Motor neuron (in vitro differentiated cells): ENCODE measurements at regions not wholly inside any gene's neighbourhood (a gene's known extent, or its start where the extent isn't known, plus 50 kb on each side); places are given as distances from the start of the nearest gene placed in this dataset.

Experiments
- ATAC-seq, 8 experiments: fragments of 200-7000 bp; cut with Tn5 transposase; replicated peaks in 6 of 8; 2 replicates each; pipeline ENCODE4 v1.8.0; 2021; ENCODE audit warnings: mild to moderate bottlenecking in 8 of 8, moderate library complexity in 8 of 8
- H3K27ac ChIP-seq, 2 donors: fragments of 250-450 bp; sonication (Bioruptor Pico); 2 replicates each; pipeline ENCODE4 v1.9.0; 2021; ENCODE audit warnings: antibody characterized with exemption in 2 of 2, mild to moderate bottlenecking in 2 of 2, moderate library complexity in 1 of 2
- H3K4me1 ChIP-seq, 2 donors: fragments of 250-450 bp; sonication (Bioruptor Pico); replicated peaks in 1 of 2; 2 replicates each; pipeline ENCODE4 v1.6.1; 2021; ENCODE audit warnings: antibody characterized with exemption in 2 of 2, mild to moderate bottlenecking in 2 of 2, moderate library complexity in 1 of 2
- H3K4me3 ChIP-seq, 5 donors: fragments of 250-450 bp; sonication (Bioruptor Pico); 2 replicates each; pipeline ENCODE4 v1.9.0; 2021; ENCODE audit warnings: antibody characterized with exemption in 5 of 5, mild to moderate bottlenecking in 5 of 5, moderate library complexity in 4 of 5
- WGBS, 10 experiments: fragments of 450-650 bp; shearing (Covaris generic); methylation state at CpG; one replicate each; pipeline ENCODE4 v1.0.0; 2022; 5-methylcytosine and 5-hydroxymethylcytosine counted together
- in situ Hi-C, 9 experiments: fragments of 400-800 bp; cut with MboI; loops; one replicate each; pipeline ENCODE4 v1.15.0; 2021; ENCODE audit warnings: low sequenced_read_pairs in 9 of 9, low pct_unique_long_range_greater_than_20kb in 2 of 9; ENCODE audit not compliant: unreplicated experiment in 9 of 9

GRCh38 chr3:99211309-99211708, 309.8 kb upstream of the DCBLD2 start:
- WGBS, 10 experiments, result 71 to 100% (median 81%) methylated on average over 1 to 2 of the region's 2 CpGs; no CpG with 5 or more reads in 2 of the 10 experiments
- in situ Hi-C loops, result no loop called here
- ATAC-seq, result no peak
- Histone ChIP-seq H3K4me1 (no peaks in the 10 kb centered on the region), H3K4me3 (no peak overlapping the region), H3K27ac (no peak overlapping the region)

- Histone ChIP-seq H3K27ac (no peak overlapping the region), H3K4me3 (no peak overlapping the region), H3K4me1 (no peaks in the 10 kb centered on the region)
- in situ Hi-C loops, result loop anchor here in 1 of 9 experiments (25.0 kb wide), 1 partner anchor 187 kb away; no protein-coding TSS in a partner anchor
- 0 to 100% (median 76%) methylated on average over 2 to 3 of the region's 3 CpGs for WGBS, 10 experiments
- ATAC-seq, result no peak
These were observed 297.5 kb upstream of the DCBLD2 start for GRCh38 chr3:99199021-99199420.

GRCh38 chr3:99191186-99191585, 289.7 kb upstream of the DCBLD2 start:
- in situ Hi-C loops, result loop anchor here in 1 of 9 experiments (25.0 kb wide), 1 partner anchor 179 kb away; no protein-coding TSS in a partner anchor

DNA sequence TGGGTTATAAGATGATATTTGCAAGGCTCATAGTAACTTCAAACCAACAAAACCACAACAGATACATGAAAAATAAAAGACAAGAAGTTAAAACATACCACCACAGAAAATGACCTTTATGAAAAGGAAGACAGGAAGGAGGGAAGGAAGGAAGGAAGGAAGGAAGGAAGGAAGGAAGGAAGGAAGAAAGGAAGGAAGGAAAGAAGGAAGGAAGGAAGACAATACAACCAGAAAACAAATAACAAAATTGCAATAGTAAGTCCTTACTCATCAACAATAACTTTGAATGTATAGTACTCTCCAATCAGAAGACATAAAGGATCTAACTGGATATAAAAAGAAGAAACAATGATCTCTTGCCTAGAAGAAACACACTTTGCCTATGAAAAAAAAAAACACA, 287.4 kb upstream of the DCBLD2 start:
- no peak overlapping the region for H3K4me3 ChIP-seq
- in situ Hi-C loops, result loop anchor here in 1 of 9 experiments (25.0 kb wide), 1 partner anchor 177 kb away; no protein-coding TSS in a partner anchor
- no peak for ATAC-seq
- no peak overlapping the region for H3K27ac ChIP-seq
- H3K4me1 ChIP-seq, result no peaks in the 10 kb centered on the region

More at GRCh38 chr3:99191186-99191585, 289.7 kb upstream of the DCBLD2 start:
- 80 to 100% (median 88%) methylated on average over 1 to 2 of the region's 3 CpGs; no CpG with 5 or more reads in 4 of the 10 experiments for WGBS, 10 experiments
- no peaks in the 10 kb centered on the region for H3K4me1 ChIP-seq
- no peak overlapping the region for H3K27ac ChIP-seq
- no peak overlapping the region for H3K4me3 ChIP-seq
- ATAC-seq, result no peak

DNA sequence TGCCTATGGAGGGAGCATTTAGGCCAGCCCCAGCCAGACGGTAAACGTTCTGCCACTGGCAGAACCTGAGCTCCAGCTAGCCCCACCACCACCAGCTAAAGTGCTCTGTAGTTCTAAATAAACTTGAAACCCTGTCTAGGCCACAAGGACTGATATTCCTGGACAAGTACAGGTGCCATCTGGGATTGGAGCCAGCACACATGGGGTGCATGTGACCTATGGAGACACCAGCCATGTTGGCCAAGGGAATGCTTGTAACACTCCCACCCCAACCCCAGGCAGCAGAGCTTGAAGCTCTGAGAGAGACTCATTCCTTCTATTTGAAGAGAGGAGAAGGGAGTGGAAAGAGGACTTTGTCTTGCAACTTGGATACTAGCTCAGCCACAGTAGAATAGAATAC, 284.5 kb upstream of the DCBLD2 start:
- Histone ChIP-seq H3K27ac (no peak overlapping the region), H3K4me3 (no peak overlapping the region), H3K4me1 (no peaks in the 10 kb centered on the region)
- 100% methylated on average over 2 of the region's 2 CpGs; no CpG with 5 or more reads in 7 of the 10 experiments for WGBS, 10 experiments
- in situ Hi-C loops, result loop anchor here in 1 of 9 experiments (25.0 kb wide), 1 partner anchor 174 kb away; no protein-coding TSS in a partner anchor
- no peak for ATAC-seq

- no peak for ATAC-seq
- in situ Hi-C loops, result loop anchor here in 2 of 9 experiments (10.0 to 25.0 kb wide), 3 partner anchors 62 to 164 kb away; no protein-coding TSS in a partner anchor
- peaks cover 0 to 8% of the 10 kb centered on the region in 2 donors for H3K4me1 ChIP-seq
- WGBS, 10 experiments, result 20 to 85% (median 75%) methylated on average over 1 to 4 of the region's 4 CpGs; no CpG with 5 or more reads in 1 of the 10 experiments
- no peak overlapping the region for H3K27ac ChIP-seq
- H3K4me3 ChIP-seq, result no peak overlapping the region
These were observed 274.9 kb upstream of the DCBLD2 start for GRCh38 chr3:99176169-99176964.

DNA sequence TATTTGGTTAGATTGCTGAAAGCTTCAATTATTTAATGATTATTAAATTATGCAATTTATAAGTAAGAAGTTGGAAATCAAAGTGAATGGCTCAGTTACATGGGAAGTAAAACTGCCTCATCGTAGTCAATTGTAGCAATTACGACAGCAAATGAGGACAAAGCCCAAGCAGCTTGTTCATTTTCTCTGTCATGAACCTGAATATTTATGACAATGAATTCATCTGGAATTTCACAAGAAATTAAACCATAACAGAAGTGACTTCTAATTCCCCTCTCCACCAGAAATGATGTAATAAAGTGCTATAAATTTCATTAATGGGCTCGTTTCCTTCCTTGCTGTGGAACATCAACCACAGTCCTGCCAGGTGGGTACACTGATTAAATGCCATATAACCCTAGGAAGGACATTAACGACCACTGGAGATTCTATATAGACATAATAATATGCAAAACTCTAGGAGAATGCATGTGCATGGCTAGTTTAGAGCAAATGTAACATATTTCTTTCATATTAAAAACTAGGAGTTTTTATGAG, 273.8 kb upstream of the DCBLD2 start:
- WGBS, 10 experiments, result 10 to 62% (median 49%) methylated on average over 1 to 4 of the region's 4 CpGs; no CpG with 5 or more reads in 1 of the 10 experiments
- in situ Hi-C loops, result loop anchor here in 2 of 9 experiments (10.0 to 25.0 kb wide), 3 partner anchors 61 to 163 kb away; no protein-coding TSS in a partner anchor
- peak in 5 of 8 experiments; percentile 44 to 97 (median 79) for ATAC-seq

GRCh38 chr3:99172736-99173657, 271.5 kb upstream of the DCBLD2 start:
- no peak overlapping the region for H3K4me3 ChIP-seq
- peaks cover 0 to 8% of the 10 kb centered on the region in 2 donors for H3K4me1 ChIP-seq
- ATAC-seq, result peak in 5 of 8 experiments; percentile 27 to 89 (median 83)
- 0 to 100% (median 33%) methylated on average over 1 to 3 of the region's 5 CpGs; no CpG with 5 or more reads in 1 of the 10 experiments for WGBS, 10 experiments
- in situ Hi-C loops, result loop anchor here in 2 of 9 experiments (10.0 to 25.0 kb wide), 3 partner anchors 58 to 148 kb away; no protein-coding TSS in a partner anchor
- H3K27ac ChIP-seq, result no peak overlapping the region

More for the DNA sequence above, 273.8 kb upstream of the DCBLD2 start:
- Histone ChIP-seq H3K4me3 (no peak overlapping the region), H3K27ac (no peak overlapping the region), H3K4me1 (peaks cover 0 to 8% of the 10 kb centered on the region in 2 donors)

- H3K4me3 ChIP-seq, result no peak overlapping the region
- in situ Hi-C loops, result loop anchor here in 2 of 9 experiments (10.0 to 25.0 kb wide), 3 partner anchors 57 to 147 kb away; no protein-coding TSS in a partner anchor
- peaks cover 0 to 8% of the 10 kb centered on the region in 2 donors for H3K4me1 ChIP-seq
- H3K27ac ChIP-seq, result no peak overlapping the region
- WGBS, 10 experiments, result 52 to 100% (median 80%) methylated on average over 1 to 3 of the region's 4 CpGs; no CpG with 5 or more reads in 5 of the 10 experiments
- peak in 2 of 8 experiments; percentile 37 to 54 for ATAC-seq
These were observed 270.3 kb upstream of the DCBLD2 start for GRCh38 chr3:99171800-99172199.

DNA sequence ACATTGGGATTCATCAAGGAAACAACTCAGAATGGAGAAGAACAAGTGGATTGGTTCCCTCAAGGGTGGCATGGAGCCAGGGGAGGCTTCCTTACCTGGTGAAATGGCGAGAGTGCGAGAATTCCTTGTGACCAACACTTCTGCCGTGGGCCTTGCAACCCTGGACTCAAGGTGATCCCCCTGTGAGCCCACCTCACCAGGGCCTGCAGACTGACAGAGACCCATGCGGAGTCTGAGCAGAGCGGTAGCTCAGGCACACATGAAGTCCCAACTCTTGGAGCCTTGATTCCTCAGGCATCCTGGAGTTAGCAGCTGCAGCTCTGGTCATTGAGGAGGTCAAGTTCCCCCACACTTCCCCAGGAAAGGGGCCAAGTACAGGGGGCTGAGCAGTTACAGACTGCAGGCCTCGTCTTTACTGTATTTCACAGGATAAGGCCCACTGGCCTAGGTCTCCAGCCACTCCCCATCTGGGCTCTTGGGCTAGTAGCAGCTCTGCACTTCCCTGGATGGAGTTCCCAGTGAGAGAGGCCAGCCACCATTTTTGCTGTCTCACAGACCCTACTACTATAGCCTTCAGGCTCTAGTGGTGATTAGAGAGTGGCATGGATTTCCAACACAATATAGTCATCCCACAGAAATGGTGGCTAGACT, 269.5 kb upstream of the DCBLD2 start:
- Histone ChIP-seq H3K4me1 (peaks cover 0 to 5% of the 10 kb centered on the region in 2 donors), H3K27ac (no peak overlapping the region), H3K4me3 (no peak overlapping the region)
- in situ Hi-C loops, result loop anchor here in 2 of 9 experiments (10.0 to 25.0 kb wide), 3 partner anchors 56 to 146 kb away; no protein-coding TSS in a partner anchor
- 92 to 96% (median 93%) methylated on average over 2 to 5 of the region's 6 CpGs; no CpG with 5 or more reads in 5 of the 10 experiments for WGBS, 10 experiments
- no peak for ATAC-seq

DNA sequence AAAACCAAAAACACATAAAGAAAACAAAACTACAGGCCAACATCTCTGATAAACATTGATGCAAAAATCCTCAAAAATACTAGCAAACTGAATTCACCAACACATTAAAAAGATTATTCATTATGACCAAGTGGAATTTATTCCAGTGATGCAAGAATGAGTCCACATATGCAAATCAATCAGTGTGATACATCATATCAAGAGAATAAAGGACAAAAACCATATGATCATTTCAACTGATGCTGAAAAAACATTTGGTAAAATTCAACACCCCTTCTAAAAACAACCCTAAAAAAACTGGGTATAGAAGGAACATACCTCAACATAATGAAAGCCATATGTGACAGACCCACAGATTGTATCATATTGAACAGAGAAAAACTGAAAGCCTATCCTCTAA, 265.6 kb upstream of the DCBLD2 start:
- in situ Hi-C loops, result loop anchor here in 1 of 9 experiments (25.0 kb wide), 1 partner anchor 130 kb away; no protein-coding TSS in a partner anchor
- no peaks in the 10 kb centered on the region for H3K4me1 ChIP-seq
- H3K4me3 ChIP-seq, result no peak overlapping the region
- no peak overlapping the region for H3K27ac ChIP-seq
- peak in 2 of 8 experiments; percentile 21 to 56 for ATAC-seq

DNA sequence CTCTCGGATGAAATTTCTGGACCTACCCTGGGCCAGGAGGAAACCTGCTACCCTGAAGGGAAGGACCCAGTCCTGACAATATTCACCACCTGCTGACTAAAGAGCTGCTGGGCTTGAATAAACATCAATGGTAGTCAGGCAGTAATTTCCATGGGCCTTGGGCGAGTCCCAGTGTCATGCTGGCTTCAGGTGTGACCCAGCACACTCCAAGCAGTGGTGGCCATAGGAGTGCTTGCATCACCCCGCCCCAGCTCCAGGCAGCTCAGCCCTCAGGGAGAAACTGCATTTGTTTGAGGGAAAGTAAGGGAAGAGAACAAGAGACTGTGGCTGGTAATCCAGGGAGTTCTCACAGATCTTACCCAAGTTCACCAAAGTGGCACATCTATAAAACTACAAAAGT, 261.8 kb upstream of the DCBLD2 start:
- H3K4me3 ChIP-seq, result no peak overlapping the region
- no peak overlapping the region for H3K27ac ChIP-seq
- ATAC-seq, result peak in 2 of 8 experiments; percentile 71 to 95
- in situ Hi-C loops, result loop anchor here in 1 of 9 experiments (25.0 kb wide), 1 partner anchor 126 kb away; no protein-coding TSS in a partner anchor
- no peaks in the 10 kb centered on the region for H3K4me1 ChIP-seq
- WGBS, 10 experiments, result 73 to 100% (median 77%) methylated on average over 1 to 3 of the region's 3 CpGs; no CpG with 5 or more reads in 6 of the 10 experiments
